MM.1S (cell line): ENCODE measurements at regions not wholly inside any gene's neighbourhood (a gene's known extent, or its start where the extent isn't known, plus 50 kb on each side); places are given as distances from the start of the nearest gene placed in this dataset.

Source experiments
- CTCF ChIP-seq: fragments of 300-600 bp; sonication (generic); IDR thresholded peaks from 2 replicates; pipeline ENCODE4 v1.5.1; 2016; ENCODE audit warnings: antibody characterized with exemption, low read length, mixed read lengths
- EZH2phosphoT487 ChIP-seq: fragments of 300-600 bp; sonication (generic); IDR thresholded peaks from 2 replicates; pipeline ENCODE4 v1.6.1; 2018; ENCODE audit warnings: antibody characterized with exemption, low read length

GRCh38 chr10:129033790-129034272 is 433.2 kb upstream of the MGMT start:
- no peak for TF ChIP-seq CTCF
- no peak for TF ChIP-seq EZH2phosphoT487
